ENCODE measurements at regions not wholly inside any gene's neighbourhood (a gene's known extent, or its start where the extent isn't known, plus 50 kb on each side); places are given as distances from the start of the nearest gene placed in this dataset.

GRCh38 chr9:84145031-84145430 lies 164.4 kb downstream of the RMI1 start:
- TF ChIP-seq POLR2AphosphoS5 (IDR thresholded peaks at IDR 0.05) (no peak), EP300 (IDR thresholded peaks at IDR 0.05; ENCODE audit: low read depth) (no peak), CTCF (IDR thresholded peaks at IDR 0.05) (no peak), POLR2A (IDR thresholded peaks at IDR 0.05) (no peak)
- in situ Hi-C loops (cut with MboI; ENCODE audit: low pct_ligation_motif_present in 1 of 4, low pct_unique_long_range_greater_than_20kb in 1 of 4, low sequenced_read_pairs in 3 of 4), result no loop called here
- no peaks in the 10 kb centered on the region for H3K36me3 ChIP-seq

DNA sequence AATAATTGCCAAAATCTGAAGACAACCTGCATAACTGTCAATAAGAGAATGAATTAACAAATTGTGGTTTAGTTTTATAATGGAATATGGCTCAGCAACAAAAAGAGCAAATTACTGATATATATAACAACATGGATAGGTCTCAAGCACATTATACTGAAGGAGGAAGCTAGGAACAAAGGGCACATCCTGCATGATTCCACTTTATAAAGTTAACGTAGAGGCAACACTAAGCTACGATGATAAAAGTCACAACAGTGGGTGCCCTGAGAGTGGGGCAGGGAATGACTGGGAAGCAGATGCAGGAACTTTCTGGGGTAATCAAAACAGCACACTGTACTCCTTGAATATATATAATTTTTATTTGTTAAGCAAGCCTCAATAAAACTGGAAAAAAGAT lies 165.2 kb downstream of the RMI1 start:
- intact Hi-C loops (cut with DNase I; ENCODE audit: low total_unique reads), result no loop called here
- no peak overlapping the region for H3K27ac ChIP-seq
- 48 to 49% methylated on average over 2 of the region's 2 CpGs for WGBS, 2 donors (ENCODE audit: low coverage in 1 of 2)
- in situ Hi-C loops (cut with MboI; ENCODE audit: low pct_ligation_motif_present in 1 of 4, low pct_unique_long_range_greater_than_20kb in 1 of 4, low sequenced_read_pairs in 3 of 4), result no loop called here
- H3K4me1 ChIP-seq, result peaks cover 7 to 34% (median 11%) of the 10 kb centered on the region in 4 donors
- H3K27me3 ChIP-seq, result peaks cover 28% of the 10 kb centered on the region
- no peak for DNase-seq
- no peaks in the 10 kb centered on the region for H3K36me3 ChIP-seq
- H3K4me3 ChIP-seq, result no peak overlapping the region
- TF ChIP-seq CTCF (IDR thresholded peaks at IDR 0.05) (no peak), POLR2AphosphoS5 (IDR thresholded peaks at IDR 0.05) (no peak), EP300 (IDR thresholded peaks at IDR 0.05; ENCODE audit: low read depth) (no peak), POLR2A (IDR thresholded peaks at IDR 0.05) (no peak)
- H3K9me3 ChIP-seq, result no peaks in the 10 kb centered on the region

More at GRCh38 chr9:84145031-84145430, 164.4 kb downstream of the RMI1 start:
- Histone ChIP-seq H3K4me1 (peaks cover 7 to 41% (median 19%) of the 10 kb centered on the region in 4 donors), H3K27ac (no peak overlapping the region), H3K4me3 (no peak overlapping the region), H3K27me3 (peaks cover 35% of the 10 kb centered on the region), H3K9me3 (no peaks in the 10 kb centered on the region)
- no peak for DNase-seq
- 55 to 70% methylated on average over 3 of the region's 3 CpGs for WGBS, 2 donors (ENCODE audit: low coverage in 1 of 2)
- intact Hi-C loops (cut with DNase I; ENCODE audit: low total_unique reads), result no loop called here

- no peak for DNase-seq
- H3K36me3 ChIP-seq, result no peaks in the 10 kb centered on the region
- peaks cover 7 to 28% (median 10%) of the 10 kb centered on the region in 4 donors for H3K4me1 ChIP-seq
- H3K9me3 ChIP-seq, result no peaks in the 10 kb centered on the region
- intact Hi-C loops (cut with DNase I; ENCODE audit: low total_unique reads), result no loop called here
- in situ Hi-C loops (cut with MboI; ENCODE audit: low pct_ligation_motif_present in 1 of 4, low pct_unique_long_range_greater_than_20kb in 1 of 4, low sequenced_read_pairs in 3 of 4), result no loop called here
- H3K27ac ChIP-seq, result peak overlapping the region; percentile 42 to 65 (median 46)
- TF ChIP-seq POLR2A (IDR thresholded peaks at IDR 0.05) (no peak), POLR2AphosphoS5 (IDR thresholded peaks at IDR 0.05) (peak in 1 of 3 donors; percentile 11), CTCF (IDR thresholded peaks at IDR 0.05) (no peak), EP300 (IDR thresholded peaks at IDR 0.05; ENCODE audit: low read depth) (no peak)
- H3K27me3 ChIP-seq, result peaks cover 15% of the 10 kb centered on the region
- 29 to 39% methylated on average over 5 to 6 of the region's 6 CpGs for WGBS, 2 donors (ENCODE audit: low coverage in 1 of 2)
- H3K4me3 ChIP-seq, result no peak overlapping the region
Measured at GRCh38 chr9:84146893-84147710, 166.5 kb downstream of the RMI1 start.

- in situ Hi-C loops (cut with MboI; ENCODE audit: low pct_ligation_motif_present in 1 of 4, low pct_unique_long_range_greater_than_20kb in 1 of 4, low sequenced_read_pairs in 3 of 4) (loop anchor here in 2 of 4 donors (25.0 kb wide), 1 partner anchor 214 kb away; no protein-coding TSS in a partner anchor), intact Hi-C loops (cut with DNase I; ENCODE audit: low total_unique reads) (no loop called here)
- H3K27ac ChIP-seq, result no peak overlapping the region
- H3K9me3 ChIP-seq, result no peaks in the 10 kb centered on the region
- H3K4me1 ChIP-seq, result peaks cover 7 to 19% (median 10%) of the 10 kb centered on the region in 4 donors
- no peaks in the 10 kb centered on the region for H3K36me3 ChIP-seq
- 77 to 92% methylated on average over 5 of the region's 5 CpGs for WGBS, 2 donors (ENCODE audit: low coverage in 1 of 2)
- DNase-seq, result no peak
- TF ChIP-seq POLR2A (IDR thresholded peaks at IDR 0.05) (no peak), EP300 (IDR thresholded peaks at IDR 0.05; ENCODE audit: low read depth) (no peak), CTCF (IDR thresholded peaks at IDR 0.05) (no peak), POLR2AphosphoS5 (IDR thresholded peaks at IDR 0.05) (no peak)
- no peaks in the 10 kb centered on the region for H3K27me3 ChIP-seq
- no peak overlapping the region for H3K4me3 ChIP-seq
Measured at GRCh38 chr9:84151236-84151635, 170.6 kb downstream of the RMI1 start.
